GM12878 (cell line): ENCODE measurements at regions not wholly inside any gene's neighbourhood (a gene's known extent, or its start where the extent isn't known, plus 50 kb on each side); places are given as distances from the start of the nearest gene placed in this dataset.

Experiments
- ATAC-seq: fragments of 200-7000 bp; cut with Tn5 transposase; 3 replicates; pipeline ENCODE4 v1.9.1; 2020; ENCODE audit warnings: mild to moderate bottlenecking, moderate library complexity
- BruUV-seq: library from RNA; stranded (reverse); fragments of 400-500 nt; replicated peaks from 2 replicates; lab custom pipeline; 2021; lab: Mats Ljungman, UMichigan
- CTCF ChIA-PET: fragments of 300-600 bp; sonication (Branson Sonifier 250); formaldehyde crosslinking; extraction: SDS; loops from one replicate; lab custom pipeline; 2021; ENCODE audit warnings: inconsistent platforms; lab: Yijun Ruan, JAX
- POLR2A ChIA-PET: fragments of 350-600 bp; formaldehyde crosslinking; extraction: SDS; loops from one replicate; lab custom pipeline; 2021; ENCODE audit warnings: inconsistent platforms; lab: Charles Lee
- RAD21 ChIA-PET: fragments of 300-600 bp; sonication (Branson Sonifier 250); formaldehyde crosslinking; loops from one replicate; lab custom pipeline; 2023; ENCODE audit warnings: antibody characterized with exemption; ENCODE audit not compliant: unreplicated experiment; lab: Charles Lee
- SMC1A ChIA-PET: fragments of 300-600 bp; sonication (Branson Sonifier 250); formaldehyde crosslinking; loops from one replicate; lab custom pipeline; 2023; ENCODE audit not compliant: unreplicated experiment, uncharacterized antibody; lab: Charles Lee
- DNase-seq: peaks from one replicate; pipeline ENCODE4 v3.0.0-alpha.2; 2011; ENCODE audit warnings: low read depth, low spot score
- FAIRE-seq: peaks from 3 replicates; lab custom pipeline; 2011; peaks lifted over from hg19 to GRCh38; lab: Jason Lieb, UNC
- H2AFZ ChIP-seq: 2 replicates; pipeline ENCODE4 v1.6.0; 2011; ENCODE audit warnings: low read depth, low read length, control low read depth; ENCODE audit not compliant: control insufficient read depth
- H3K27ac ChIP-seq: 2 replicates; pipeline ENCODE4 v1.5.1; 2011; ENCODE audit warnings: control low read depth; ENCODE audit not compliant: control insufficient read depth, insufficient read depth
- H3K27me3 ChIP-seq, 2 experiments: replicated peaks in 1 of 2; 2 replicates each; pipeline versions ENCODE4 v1.6.0 to v1.6.1; 2011; ENCODE audit warnings: low read length in 1 of 2; ENCODE audit not compliant: control insufficient read depth in 2 of 2, insufficient read depth in 2 of 2
- H3K36me3 ChIP-seq, 2 experiments: 2 replicates each; pipeline ENCODE4 v1.5.1; 2011; ENCODE audit warnings: low read length in 1 of 2; ENCODE audit not compliant: control insufficient read depth in 2 of 2, insufficient read depth in 2 of 2
- H3K4me1 ChIP-seq: 2 replicates; pipeline ENCODE4 v1.6.1; 2011; ENCODE audit warnings: mild to moderate bottlenecking, low read length, moderate library complexity, mixed read lengths; ENCODE audit not compliant: control insufficient read depth, insufficient read depth
- H3K4me2 ChIP-seq: 2 replicates; pipeline ENCODE4 v1.6.0; 2011; ENCODE audit warnings: control low read depth; ENCODE audit not compliant: control insufficient read depth, insufficient read depth
- H3K4me3 ChIP-seq: fragments of 200-600 bp; sonication (generic); 2 replicates; pipeline ENCODE4 v1.5.1; 2016
- H3K79me2 ChIP-seq: 2 replicates; pipeline ENCODE4 v1.6.0; 2011; ENCODE audit warnings: low read length; ENCODE audit not compliant: control insufficient read depth, insufficient read depth
- H3K9ac ChIP-seq: 2 replicates; pipeline ENCODE4 v1.8.0; 2011; ENCODE audit warnings: low read length, control low read depth, mixed read lengths; ENCODE audit not compliant: control insufficient read depth, insufficient read depth
- H3K9me3 ChIP-seq: replicated peaks from 3 replicates; pipeline ENCODE4 v1.5.1; 2011; ENCODE audit warnings: mild to moderate bottlenecking, low read length; ENCODE audit not compliant: control insufficient read depth, insufficient read depth
- H4K20me1 ChIP-seq: 2 replicates; pipeline ENCODE4 v1.6.0; 2011; ENCODE audit not compliant: control insufficient read depth, insufficient read depth
- ASH2L ChIP-seq: fragments of 300-600, 200-600 bp; sonication (generic); IDR thresholded peaks from 2 replicates; pipeline ENCODE4 v1.6.1; 2017; ENCODE audit warnings: low read depth, mild to moderate bottlenecking, borderline replicate concordance
- BACH1 ChIP-seq: fragments of 450-650 bp; IDR thresholded peaks from 2 replicates; pipeline ENCODE4 v1.6.1; 2017; ENCODE audit warnings: mild to moderate bottlenecking, borderline replicate concordance
- CREB1 ChIP-seq: IDR thresholded peaks from 2 replicates; pipeline ENCODE4 v1.6.1; 2012; ENCODE audit warnings: low read depth, mild to moderate bottlenecking, inconsistent platforms
- CREM ChIP-seq: IDR thresholded peaks from 2 replicates; pipeline ENCODE4 v1.6.1; 2014; ENCODE audit warnings: antibody characterized with exemption, low read depth
- DPF2 ChIP-seq: fragments of 450-650 bp; IDR thresholded peaks from 2 replicates; pipeline ENCODE4 v1.6.1; 2017; ENCODE audit warnings: mild to moderate bottlenecking
- GABPA ChIP-seq: IDR thresholded peaks from 2 replicates; pipeline ENCODE4 v1.6.1; 2014; ENCODE audit warnings: antibody characterized with exemption, low read depth, mild to moderate bottlenecking, inconsistent platforms
- HDAC2 ChIP-seq: fragments of 200-600 bp; sonication (generic); IDR thresholded peaks from 2 replicates; pipeline ENCODE4 v1.6.1; 2017
- KAT2A ChIP-seq: conservative IDR thresholded peaks from 2 replicates; pipeline ENCODE4 v1.6.1; 2011; ENCODE audit warnings: low read depth, low read length; ENCODE audit not compliant: control insufficient read depth
- KLF5 ChIP-seq: fragments of 450-650 bp; IDR thresholded peaks from 2 replicates; pipeline ENCODE4 v1.6.1; 2014; ENCODE audit warnings: mild to moderate bottlenecking; ENCODE audit not compliant: partially characterized antibody
- LARP7 ChIP-seq: fragments of 450-650 bp; IDR thresholded peaks from 2 replicates; pipeline ENCODE4 v1.6.1; 2017; ENCODE audit warnings: mild to moderate bottlenecking
- NKRF ChIP-seq: fragments of 450-650 bp; conservative IDR thresholded peaks from 2 replicates; pipeline ENCODE4 v1.6.1; 2017; ENCODE audit warnings: mild to moderate bottlenecking, moderate library complexity
- NR2F1 ChIP-seq: fragments of 450-650 bp; conservative IDR thresholded peaks from 2 replicates; pipeline ENCODE4 v1.6.1; 2017; ENCODE audit warnings: mild to moderate bottlenecking
- POU2F2 ChIP-seq: IDR thresholded peaks from 3 replicates; pipeline ENCODE4 v1.6.1; 2011; ENCODE audit warnings: low read depth, mild to moderate bottlenecking, low read length, borderline replicate concordance
- RAD51 ChIP-seq: fragments of 450-650 bp; IDR thresholded peaks from 2 replicates; pipeline ENCODE4 v1.6.1; 2016; ENCODE audit warnings: moderate library complexity, mild to moderate bottlenecking, inconsistent platforms
- RB1 ChIP-seq: fragments of 450-650 bp; formaldehyde crosslinking; IDR thresholded peaks from 2 replicates; pipeline ENCODE4 v1.6.1; 2017; ENCODE audit warnings: mild to moderate bottlenecking, borderline replicate concordance
- RFX5 ChIP-seq: IDR thresholded peaks from 2 replicates; pipeline ENCODE4 v1.6.1; 2011; ENCODE audit warnings: low read depth, low read length, improper control_type of control experiment
- RUNX3 ChIP-seq: IDR thresholded peaks from 2 replicates; pipeline ENCODE4 v1.6.1; 2012; ENCODE audit warnings: low read length, inconsistent platforms
- SIN3A ChIP-seq: IDR thresholded peaks from 2 replicates; pipeline ENCODE4 v1.6.1; 2012; ENCODE audit warnings: low read depth, low read length, improper control_type of control experiment
- SIX5 ChIP-seq: IDR thresholded peaks from 2 replicates; pipeline ENCODE4 v1.6.1; 2011; ENCODE audit warnings: mild to moderate bottlenecking, low read depth, low read length, moderate library complexity; ENCODE audit not compliant: severe bottlenecking
- SRF ChIP-seq, 2 experiments: IDR thresholded peaks; 2 replicates each; pipeline ENCODE4 v1.6.1; 2011; ENCODE audit warnings: low read depth in 2 of 2, low read length in 2 of 2, mild to moderate bottlenecking in 1 of 2, moderate library complexity in 1 of 2
- SUZ12 ChIP-seq: fragments of 200-600 bp; sonication (generic); IDR thresholded peaks from one replicate; pipeline ENCODE4 v1.6.1; 2018; ENCODE audit warnings: antibody characterized with exemption, mild to moderate bottlenecking; ENCODE audit not compliant: unreplicated experiment
- TAF1 ChIP-seq: IDR thresholded peaks from 2 replicates; pipeline ENCODE4 v1.6.1; 2011; ENCODE audit warnings: mild to moderate bottlenecking, low read depth, low read length, borderline replicate concordance
- TCF3 ChIP-seq: IDR thresholded peaks from 2 replicates; pipeline ENCODE4 v1.6.1; 2012; ENCODE audit warnings: low read depth, mild to moderate bottlenecking, low read length, borderline replicate concordance; ENCODE audit not compliant: insufficient read depth
- USF1 ChIP-seq: IDR thresholded peaks from 2 replicates; pipeline ENCODE4 v1.6.1; 2011; ENCODE audit warnings: borderline replicate concordance, low read depth, mild to moderate bottlenecking, moderate library complexity, mixed read lengths, low read length; ENCODE audit not compliant: insufficient read depth; ENCODE audit errors: extremely low read length
- ZNF384 ChIP-seq: IDR thresholded peaks from 2 replicates; pipeline ENCODE4 v1.6.1; 2012; ENCODE audit warnings: low read depth, mild to moderate bottlenecking, low read length, improper control_type of control experiment, borderline replicate concordance
- WGBS: methylation state at CpG from one replicate; pipeline ENCODE4 v1.1.6; 2016; ENCODE audit warnings: low lambda C conversion rate; ENCODE audit not compliant: insufficient replicate concordance, insufficient coverage; ENCODE audit errors: missing lambda C conversion rate; 5-methylcytosine and 5-hydroxymethylcytosine counted together
- in situ Hi-C: fragments of 300-500 bp; cut with MboI; formaldehyde crosslinking; loops from 9 replicates; pipeline ENCODE4 v1.14.3; 2018; ENCODE audit warnings: mixed read lengths
- intact Hi-C: fragments of 100-400 bp; cut with micrococcal nuclease; formaldehyde crosslinking; loops from one replicate; pipeline ENCODE4 v1.14.2; 2022; ENCODE audit not compliant: unreplicated experiment

DNA sequence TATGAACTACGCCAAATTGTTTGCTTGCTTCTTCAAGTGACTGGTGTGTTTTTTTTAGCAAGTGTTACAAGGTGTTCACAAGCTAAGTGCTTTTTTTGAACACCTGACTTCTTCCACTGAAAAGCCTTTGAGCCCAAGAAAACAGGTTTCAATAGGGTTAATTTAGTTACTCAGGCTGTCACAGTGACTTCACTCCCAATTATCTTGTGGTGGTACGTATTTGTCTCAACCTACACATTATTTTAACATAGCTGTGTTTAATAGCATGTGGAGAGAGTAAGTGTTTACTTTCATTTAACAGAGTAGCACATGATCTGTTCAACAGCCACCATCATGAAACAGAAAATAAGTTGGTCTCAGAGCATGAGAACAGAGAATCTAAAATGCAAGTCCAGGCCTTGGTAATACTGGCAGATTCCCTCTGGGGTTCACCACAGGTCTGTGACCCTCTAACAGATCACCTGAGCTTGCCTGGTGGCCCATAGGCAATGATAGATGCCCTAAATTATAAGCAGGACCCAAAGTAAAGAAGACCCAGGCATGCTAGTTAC is 267.7 kb upstream of the SMARCA2 start:
- H2AFZ ChIP-seq, result peak overlapping the region; percentile 62
- 65% methylated on average over 2 of the region's 2 CpGs for whole genome bisulfite sequencing
- no peak for TF ChIP-seq CREB1
- no peak for TF ChIP-seq RUNX3
- no peak for TF ChIP-seq ASH2L
- no peak for TF ChIP-seq SRF (IDR thresholded peaks at IDR 0.05; ENCODE audit: low read depth in 2 of 2, low read length in 2 of 2)
- TF ChIP-seq ZNF384, result no peak
- no peak for TF ChIP-seq BACH1
- no peak for TF ChIP-seq TAF1
- no peak for TF ChIP-seq SUZ12
- TF ChIP-seq USF1, result no peak
- TF ChIP-seq KAT2A, result no peak
- no peak for TF ChIP-seq NR2F1
- TF ChIP-seq DPF2, result no peak
- no peak for TF ChIP-seq HDAC2
- TF ChIP-seq KLF5, result no peak
- TF ChIP-seq RAD51, result peak; percentile 48; the same call in 1 of the 2 replicates
- no peak for TF ChIP-seq CREM
- no peak for TF ChIP-seq GABPA
- TF ChIP-seq NKRF, result no peak
- TF ChIP-seq RFX5, result no peak
- TF ChIP-seq POU2F2, result no peak
- no peak for TF ChIP-seq SIN3A
- TF ChIP-seq TCF3, result no peak
- no peak for TF ChIP-seq SIX5
- no peak for TF ChIP-seq RB1
- TF ChIP-seq LARP7, result no peak

More for the DNA sequence above, 267.7 kb upstream of the SMARCA2 start:
- DNase-seq (no peak), FAIRE-seq (peak; percentile 64), ATAC-seq (peak; percentile 59)
- in situ Hi-C loops (no loop called here), intact Hi-C loops (no loop called here)
- no peaks in the 10 kb centered on the region for H3K27me3 ChIP-seq
- H4K20me1 ChIP-seq, result no peaks in the 10 kb centered on the region
- H3K9ac ChIP-seq, result no peak overlapping the region
- H3K4me3 ChIP-seq, result no peak overlapping the region
- CTCF ChIA-PET, result interaction anchor here (0.7 to 2.0 kb wide), 4 partner anchors 11 to 139 kb away, joined by 3 to 5 read pairs (median 4); no protein-coding TSS in a partner anchor
- POLR2A ChIA-PET, result interaction anchor here (0.5 kb wide), 1 partner anchor 103 kb away, joined by 4 read pairs; no protein-coding TSS in a partner anchor
- H3K4me2 ChIP-seq, result no peak overlapping the region
- H3K79me2 ChIP-seq, result no peaks in the 10 kb centered on the region
- SMC1A ChIA-PET, result interaction anchor here (0.9 to 3.2 kb wide), 7 partner anchors 15 to 192 kb away, joined by 3 to 7 read pairs (median 5); no protein-coding TSS in a partner anchor
- no TSS peak for BruUV-seq
- H3K4me1 ChIP-seq, result no peaks in the 10 kb centered on the region; the same call in 1 of the 2 replicates
- RAD21 ChIA-PET, result interaction anchor here (1.0 to 1.9 kb wide), 5 partner anchors 15 to 340 kb away, joined by 3 to 5 read pairs (median 4); no protein-coding TSS in a partner anchor
- no peak overlapping the region; the same call in 1 of the 2 replicates for H3K27ac ChIP-seq
- no peaks in the 10 kb centered on the region; the same call in 2 of the 3 replicates for H3K9me3 ChIP-seq
- no peaks in the 10 kb centered on the region for H3K36me3 ChIP-seq
